ENCODE measurements at regions not wholly inside any gene's neighbourhood (a gene's known extent, or its start where the extent isn't known, plus 50 kb on each side); places are given as distances from the start of the nearest gene placed in this dataset.

- no peak for DNase-seq (ENCODE audit: low read depth)
- H3K4me3 ChIP-seq (replicated peaks; ENCODE audit: low read depth, low read length), result no peak overlapping the region
- no peak for TF ChIP-seq CTCF (IDR thresholded peaks at IDR 0.05; ENCODE audit: low read length, missing control alignments)
Observed at GRCh38 chr6:155955038-155955437, 499.4 kb upstream of the NOX3 start.

GRCh38 chr6:155954149-155954548 lies 498.5 kb upstream of the NOX3 start:
- DNase-seq (ENCODE audit: low read depth), result no peak
- TF ChIP-seq CTCF (IDR thresholded peaks at IDR 0.05; ENCODE audit: low read length, missing control alignments), result no peak
- H3K4me3 ChIP-seq (replicated peaks; ENCODE audit: low read depth, low read length), result no peak overlapping the region

- no peak for TF ChIP-seq CTCF (IDR thresholded peaks at IDR 0.05; ENCODE audit: low read length, missing control alignments)
- H3K4me3 ChIP-seq (replicated peaks; ENCODE audit: low read depth, low read length), result no peak overlapping the region
- DNase-seq (ENCODE audit: low read depth), result no peak
Observed at GRCh38 chr6:155949256-155949655, 493.6 kb upstream of the NOX3 start.

GRCh38 chr6:155946860-155947259 lies 491.2 kb upstream of the NOX3 start:
- TF ChIP-seq CTCF (IDR thresholded peaks at IDR 0.05; ENCODE audit: low read length, missing control alignments), result no peak
- DNase-seq (ENCODE audit: low read depth), result no peak
- no peak overlapping the region for H3K4me3 ChIP-seq (replicated peaks; ENCODE audit: low read depth, low read length)

GRCh38 chr6:155943635-155944034 lies 488.0 kb upstream of the NOX3 start:
- H3K4me3 ChIP-seq (replicated peaks; ENCODE audit: low read depth, low read length), result no peak overlapping the region
- TF ChIP-seq CTCF (IDR thresholded peaks at IDR 0.05; ENCODE audit: low read length, missing control alignments), result no peak
- no peak for DNase-seq (ENCODE audit: low read depth)

GRCh38 chr6:155939253-155939652 lies 483.6 kb upstream of the NOX3 start:
- no peak for DNase-seq (ENCODE audit: low read depth)
- no peak for TF ChIP-seq CTCF (IDR thresholded peaks at IDR 0.05; ENCODE audit: low read length, missing control alignments)
- no peak overlapping the region for H3K4me3 ChIP-seq (replicated peaks; ENCODE audit: low read depth, low read length)

GRCh38 chr6:155936551-155936950 lies 480.9 kb upstream of the NOX3 start:
- no peak for DNase-seq (ENCODE audit: low read depth)
- H3K4me3 ChIP-seq (replicated peaks; ENCODE audit: low read depth, low read length), result no peak overlapping the region
- TF ChIP-seq CTCF (IDR thresholded peaks at IDR 0.05; ENCODE audit: low read length, missing control alignments), result no peak
